Activated T-cell treated with anti-CD3 and anti-CD28 coated beads for 48 hours (primary cell): ENCODE measurements at regions not wholly inside any gene's neighbourhood (a gene's known extent, or its start where the extent isn't known, plus 50 kb on each side); places are given as distances from the start of the nearest gene placed in this dataset.
"Not testable (repeated sequence)": the region's sequence is repeated elsewhere in the genome, so short reads cannot be mapped to it uniquely, and the experiment has no call there.

Source experiments
- DNase-seq: peaks from one replicate; pipeline ENCODE4 v3.0.0-alpha.2; 2020; ENCODE audit warnings: low read depth

DNA sequence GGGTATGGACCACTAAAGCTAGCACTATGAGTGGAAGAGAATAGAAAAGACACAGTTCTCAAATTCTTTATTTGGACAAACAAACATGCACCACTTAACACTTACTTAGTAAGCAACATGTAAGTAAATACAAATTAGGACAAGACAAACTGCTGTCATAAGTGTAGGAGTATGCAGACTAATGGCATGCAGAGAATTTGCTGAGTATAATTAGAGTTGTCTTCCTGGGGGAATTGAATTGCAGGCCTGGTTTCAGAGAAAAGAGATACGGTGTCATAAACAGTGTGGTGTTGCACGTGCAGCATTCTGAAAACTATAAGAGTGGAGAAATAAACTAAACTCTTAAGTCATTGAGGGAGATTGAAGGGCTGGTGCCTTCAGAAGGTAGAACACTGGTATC, 125.2 kb upstream of the EYA4 start:
- DNase-seq, result no peak

GRCh38 chr6:133128191-133128590, 113.0 kb upstream of the EYA4 start:
- DNase-seq, result no peak

DNA sequence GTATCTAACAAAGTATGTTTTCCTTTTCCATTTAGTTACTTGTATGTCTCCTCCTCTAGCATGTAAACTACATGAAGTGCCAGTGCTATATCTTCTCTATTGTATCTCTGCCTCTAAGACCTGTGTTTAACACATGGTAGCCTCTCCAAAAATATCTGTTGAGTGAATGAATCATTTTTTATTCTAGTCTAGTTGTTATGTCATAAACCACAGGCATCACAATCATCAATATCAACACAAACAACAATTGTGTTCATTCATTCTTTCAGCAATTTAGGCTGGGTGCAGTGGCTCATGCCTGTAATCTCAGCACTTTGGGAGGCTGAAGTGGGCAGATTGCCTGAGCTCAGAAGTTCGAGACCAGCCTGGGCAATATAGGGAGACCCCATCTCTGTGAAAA, 111.6 kb upstream of the EYA4 start:
- DNase-seq, result no peak

DNA sequence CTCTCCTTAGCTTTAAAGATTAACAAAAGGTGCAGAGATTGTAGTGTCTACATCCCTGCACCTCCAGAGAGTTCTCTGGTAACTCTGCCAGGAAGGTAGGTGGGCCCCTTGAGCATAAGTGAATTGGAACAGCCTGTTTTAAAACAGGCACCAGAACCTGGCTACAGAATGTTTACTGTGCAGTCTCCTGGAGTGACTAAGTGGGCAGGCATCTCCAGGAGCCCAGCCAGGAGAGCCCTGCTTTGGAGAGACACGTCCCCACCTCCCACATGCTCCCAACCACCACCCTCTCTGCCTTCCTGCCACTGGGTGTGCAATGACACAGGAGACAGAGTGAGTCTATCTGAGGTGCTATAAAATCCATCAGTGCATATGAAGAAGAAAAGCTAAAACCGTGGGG, 110.3 kb upstream of the EYA4 start:
- DNase-seq, result no peak

DNA sequence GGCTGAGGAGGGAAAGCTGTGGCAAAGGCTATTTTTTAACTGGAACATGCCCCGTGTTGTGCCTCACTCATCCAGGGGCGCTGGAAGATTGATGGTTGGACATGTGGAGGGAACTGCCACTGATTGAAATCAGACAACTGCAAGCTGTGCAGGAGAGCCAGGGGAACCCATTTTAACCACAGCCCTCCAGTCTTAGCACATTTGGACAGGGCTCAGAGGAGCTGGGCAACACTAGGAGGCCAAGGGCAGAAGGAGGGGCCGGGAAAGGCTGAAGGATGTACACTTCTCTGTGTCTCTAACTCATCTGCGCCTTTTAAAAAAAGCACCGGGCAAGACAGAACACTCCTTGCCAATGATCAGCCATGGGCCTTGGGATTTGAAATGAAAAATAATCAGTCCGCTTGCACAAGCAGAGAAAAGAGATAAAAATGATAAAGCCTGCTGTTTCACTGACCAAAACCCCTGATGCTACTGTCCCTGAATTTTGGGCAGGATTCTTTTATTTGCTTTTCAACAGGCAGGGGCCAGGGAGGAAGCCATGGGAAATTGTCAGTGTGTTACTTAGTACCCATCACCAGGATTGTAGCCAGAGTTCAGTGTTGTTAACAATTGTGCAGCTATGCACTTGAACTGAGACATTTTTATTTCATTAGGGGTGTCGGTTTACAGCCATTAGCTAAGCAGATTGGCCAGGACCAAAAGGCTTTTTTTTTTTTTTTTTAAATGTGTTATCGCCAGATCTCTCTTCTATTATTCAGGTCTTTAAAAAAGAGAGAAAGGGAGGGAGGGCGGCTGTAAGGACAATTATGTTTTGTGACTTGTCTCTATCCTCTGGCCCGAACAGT, 109.3 kb upstream of the EYA4 start:
- DNase-seq, result no peak

DNA sequence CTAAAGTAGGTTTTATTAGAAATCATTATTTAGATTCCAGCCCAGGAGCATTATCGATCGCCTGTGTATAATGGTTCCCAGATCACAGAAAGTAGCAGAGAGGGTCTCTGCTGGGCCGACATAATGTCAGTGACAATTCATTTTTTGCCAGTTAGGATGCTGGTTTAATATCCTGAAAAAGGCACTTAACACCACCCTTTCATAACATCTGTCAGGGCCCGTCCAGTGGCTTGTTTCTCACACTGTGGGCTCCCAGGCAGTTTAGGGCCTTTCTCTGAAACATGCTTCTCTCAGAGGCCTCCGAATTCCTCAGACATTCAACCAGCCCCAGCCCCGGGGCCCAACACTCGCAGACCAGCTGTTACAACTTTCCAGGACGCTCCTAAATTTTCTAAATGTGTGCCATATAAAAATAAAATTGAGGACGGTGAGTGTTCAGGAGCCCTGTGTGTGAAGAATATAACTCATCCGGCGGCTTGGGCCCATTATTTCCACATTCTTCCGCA, 108.6 kb upstream of the EYA4 start:
- no peak for DNase-seq

DNA sequence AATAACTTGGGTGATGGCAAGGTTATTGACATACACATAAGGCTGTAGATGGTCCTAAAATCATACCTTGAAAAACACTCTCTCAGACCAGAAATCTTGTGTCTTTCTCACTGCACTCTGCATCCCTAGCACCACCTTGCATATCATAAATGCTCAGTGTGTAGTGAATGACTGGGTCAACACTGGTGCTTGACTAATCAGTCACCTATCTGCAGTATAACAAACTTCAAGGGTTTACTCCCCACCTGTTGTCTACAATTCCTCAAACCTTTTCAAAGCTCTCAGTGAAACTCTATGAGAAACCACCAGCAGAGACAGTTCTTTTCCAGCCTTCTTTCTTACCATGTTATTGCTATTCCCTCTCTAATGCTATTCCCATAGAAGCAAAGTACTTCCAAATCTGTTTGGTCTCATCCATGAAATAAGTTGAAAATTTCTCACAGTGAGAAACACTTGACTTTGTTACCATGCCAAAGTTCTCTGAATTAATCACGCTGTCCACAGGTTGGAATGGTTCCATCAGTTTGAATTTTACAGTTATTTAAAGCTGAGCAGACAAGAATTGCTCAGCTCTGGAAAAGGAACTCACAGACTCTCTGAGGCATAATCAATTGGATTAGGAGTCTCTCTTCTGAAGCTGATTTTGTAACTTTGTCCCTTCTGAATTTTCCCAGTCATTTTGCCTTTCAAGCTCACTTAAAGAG, 104.8 kb upstream of the EYA4 start:
- no peak for DNase-seq

DNA sequence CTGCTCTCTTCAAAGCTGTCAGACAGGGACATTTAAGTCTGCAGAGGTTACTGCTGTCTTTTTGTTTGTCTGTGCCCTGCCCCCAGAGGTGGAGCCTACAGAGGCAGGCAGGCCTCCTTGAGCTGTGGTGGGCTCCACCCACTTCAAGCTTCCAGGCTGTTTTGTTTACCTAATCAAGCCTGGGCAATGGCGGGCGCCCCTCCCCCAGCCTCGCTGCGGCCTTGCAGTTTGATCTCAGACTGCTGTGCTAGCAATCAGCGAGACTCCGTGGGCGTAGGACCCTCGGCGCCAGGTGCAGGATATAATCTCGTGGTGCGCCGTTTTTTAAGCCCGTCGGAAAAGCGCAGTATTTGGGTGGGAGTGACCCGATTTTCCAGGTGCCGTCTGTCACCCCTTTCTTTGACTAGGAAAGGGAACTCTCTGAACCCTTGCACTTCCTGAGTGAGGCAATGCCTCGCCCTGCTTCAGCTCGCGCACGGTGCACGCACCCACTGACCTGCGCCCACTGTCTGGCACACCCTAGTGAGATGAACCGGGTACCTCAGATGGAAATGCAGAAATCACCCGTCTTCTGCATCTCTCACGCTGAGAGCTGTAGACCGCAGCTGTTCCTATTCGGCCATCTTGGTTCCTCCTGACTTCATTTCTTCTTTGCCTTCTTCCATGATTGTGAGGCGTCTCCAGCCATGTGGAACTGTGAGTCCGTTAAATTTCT, 93.5 kb upstream of the EYA4 start:
- not testable (repeated sequence) for DNase-seq

- no peak for DNase-seq
These were observed 84.5 kb upstream of the EYA4 start for GRCh38 chr6:133156689-133157088.

DNA sequence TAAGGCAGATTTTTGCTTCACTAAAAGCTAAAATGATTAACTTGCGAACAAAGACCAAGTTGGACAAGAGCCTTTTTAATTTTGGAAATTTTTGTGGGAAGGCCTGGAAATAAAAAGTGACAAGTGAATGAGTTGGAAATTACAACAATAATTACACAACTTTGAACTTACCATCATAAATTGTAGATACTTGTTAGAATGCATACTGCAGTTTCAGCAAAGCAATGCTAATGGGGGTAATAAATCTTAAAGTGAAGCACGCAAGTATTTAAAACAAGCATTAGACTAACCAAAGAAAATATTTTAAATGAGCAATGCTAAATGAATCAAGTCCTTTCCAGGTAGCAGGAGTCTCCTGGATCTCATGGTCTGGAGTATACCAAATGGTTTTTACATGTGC, 83.2 kb upstream of the EYA4 start:
- DNase-seq, result no peak

DNA sequence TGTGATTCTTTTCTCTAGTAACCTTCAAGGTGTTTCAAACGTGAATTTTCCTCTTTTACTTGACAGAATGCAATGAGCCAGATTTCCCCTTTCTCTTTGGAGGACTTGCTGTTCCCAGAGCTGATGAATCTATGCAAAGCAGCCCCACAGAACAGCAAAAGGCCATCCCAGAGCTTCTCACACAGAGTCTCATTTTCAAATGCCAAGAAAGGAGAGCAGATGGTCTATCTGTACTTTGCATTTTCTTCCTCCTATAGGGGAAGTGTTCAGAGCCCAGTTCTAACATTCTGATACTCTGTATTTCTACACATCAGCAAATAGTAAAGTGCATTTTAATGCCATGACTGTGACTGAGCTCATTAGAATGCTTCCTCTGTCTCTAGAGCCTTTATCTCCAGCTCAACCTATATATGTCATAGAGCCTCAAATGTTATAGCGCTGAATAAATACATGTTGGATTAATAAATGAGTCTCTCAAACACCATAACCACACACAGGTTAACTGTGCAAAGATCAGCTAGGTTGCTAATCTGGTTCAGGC, 81.8 kb upstream of the EYA4 start:
- no peak for DNase-seq

DNA sequence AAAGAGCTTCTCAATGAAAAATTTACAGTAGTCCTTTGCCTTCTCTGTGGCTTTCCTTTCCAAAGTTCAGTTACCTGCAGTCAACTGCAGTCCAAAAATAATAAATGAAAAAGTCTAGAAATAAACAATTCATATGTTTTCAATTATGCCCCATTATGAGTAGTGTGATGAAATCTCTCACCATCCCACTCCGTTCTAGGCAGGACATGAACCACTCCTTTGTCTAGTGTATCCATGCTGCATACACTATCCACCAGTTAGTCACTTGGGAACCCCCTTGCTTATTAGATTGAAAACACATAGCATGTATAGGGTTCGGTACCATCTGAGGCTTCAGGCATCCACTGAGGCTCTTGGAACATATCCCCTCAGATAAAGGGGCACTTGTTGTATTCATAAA, 80.6 kb upstream of the EYA4 start:
- no peak for DNase-seq

DNA sequence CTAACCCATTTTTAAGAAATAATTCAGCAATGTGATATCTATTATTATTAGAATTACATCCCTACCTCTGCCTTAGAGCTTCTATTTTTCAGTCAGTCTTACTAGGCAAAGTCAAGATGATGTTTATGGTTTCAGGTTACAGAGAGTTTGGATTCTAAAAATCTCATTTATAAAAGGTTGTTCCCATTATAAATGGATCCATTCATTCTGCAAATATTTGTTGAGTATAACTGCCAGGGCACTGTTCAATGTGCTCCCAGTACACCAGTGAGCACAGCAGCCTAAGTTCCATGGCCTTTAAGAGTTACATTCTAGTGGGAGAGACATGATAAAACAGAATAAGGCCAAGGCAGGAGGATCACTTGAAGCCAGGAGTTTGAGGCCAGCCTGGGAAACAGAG, 75.9 kb upstream of the EYA4 start:
- DNase-seq, result no peak

DNA sequence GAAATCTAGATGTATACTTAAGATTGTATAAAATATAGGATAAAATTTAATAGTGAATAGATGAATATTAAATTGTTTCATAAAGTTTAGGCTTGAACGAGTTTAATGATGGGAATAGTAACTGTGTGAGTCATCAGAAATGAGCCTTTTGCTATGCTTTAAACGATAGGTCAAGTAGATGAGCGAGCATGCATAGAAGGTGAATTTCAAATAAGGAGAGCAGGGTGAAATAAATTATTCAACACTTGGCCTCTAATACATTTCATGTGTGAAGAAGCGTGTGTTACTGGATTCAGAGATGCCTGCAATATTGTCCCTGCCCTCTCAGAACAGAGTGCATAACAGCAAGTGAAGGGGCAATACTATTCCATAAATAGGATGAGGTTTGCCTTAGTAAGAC, 74.4 kb upstream of the EYA4 start:
- DNase-seq, result no peak

DNA sequence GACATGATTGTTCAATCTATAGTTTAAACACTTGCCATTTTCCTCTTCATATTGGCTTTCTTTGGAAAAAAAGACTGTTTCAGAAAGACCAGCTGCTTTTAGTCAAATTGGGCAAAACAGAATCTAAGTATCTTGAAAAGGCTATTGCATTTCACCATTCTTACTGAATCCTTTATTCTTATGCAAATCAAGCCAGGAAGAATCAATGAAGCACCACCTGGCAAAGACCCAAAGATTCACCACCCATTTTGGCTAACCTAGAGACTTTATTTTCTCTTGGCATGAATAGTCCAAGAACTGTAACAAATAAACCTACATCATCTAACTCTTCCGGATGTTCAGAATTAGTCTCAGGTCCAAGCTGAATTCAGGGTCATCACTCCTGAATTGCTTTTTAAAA, 71.3 kb upstream of the EYA4 start:
- no peak for DNase-seq

DNA sequence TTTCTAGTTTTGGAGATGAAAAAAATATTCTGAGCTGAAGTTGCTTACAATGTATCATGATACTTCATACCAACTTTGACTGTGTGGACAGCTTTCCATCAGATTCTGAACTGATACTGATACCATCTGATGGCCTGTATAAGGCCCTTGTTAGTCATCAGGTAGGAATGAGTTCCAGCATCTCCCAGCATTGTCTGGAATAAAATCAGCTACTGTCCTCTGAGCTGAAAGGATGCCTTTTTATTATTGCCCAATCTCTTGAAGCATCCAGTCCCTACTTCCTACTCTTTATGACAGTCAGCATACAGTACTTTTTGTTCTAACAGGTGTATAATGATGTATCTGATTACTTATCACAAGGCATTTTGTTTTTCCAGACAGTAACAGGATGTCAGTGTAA, 70.6 kb upstream of the EYA4 start:
- no peak for DNase-seq

- DNase-seq, result no peak
These were observed 69.1 kb upstream of the EYA4 start for GRCh38 chr6:133171989-133172604.

DNA sequence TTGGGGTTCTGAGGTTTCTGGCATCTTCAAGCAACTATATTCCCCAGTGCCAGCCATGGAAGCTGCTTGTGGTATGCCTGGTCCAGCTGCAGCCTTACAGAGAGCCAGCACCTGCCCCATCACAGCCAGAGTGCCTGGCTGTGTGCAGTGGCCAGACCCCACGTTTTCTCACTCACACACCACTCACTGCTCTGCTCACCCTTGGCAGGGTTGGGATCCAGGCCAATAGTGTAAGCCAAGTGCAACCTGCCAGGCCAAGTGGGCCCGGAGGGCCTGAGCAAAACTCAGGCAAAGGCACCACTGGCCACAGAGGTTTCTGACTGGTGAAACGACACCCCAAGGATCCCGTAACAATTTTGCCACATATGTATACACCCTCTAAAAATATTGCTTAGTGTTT, 67.9 kb upstream of the EYA4 start:
- no peak for DNase-seq

- no peak for DNase-seq
These were observed 61.7 kb upstream of the EYA4 start for GRCh38 chr6:133179481-133179880.

DNA sequence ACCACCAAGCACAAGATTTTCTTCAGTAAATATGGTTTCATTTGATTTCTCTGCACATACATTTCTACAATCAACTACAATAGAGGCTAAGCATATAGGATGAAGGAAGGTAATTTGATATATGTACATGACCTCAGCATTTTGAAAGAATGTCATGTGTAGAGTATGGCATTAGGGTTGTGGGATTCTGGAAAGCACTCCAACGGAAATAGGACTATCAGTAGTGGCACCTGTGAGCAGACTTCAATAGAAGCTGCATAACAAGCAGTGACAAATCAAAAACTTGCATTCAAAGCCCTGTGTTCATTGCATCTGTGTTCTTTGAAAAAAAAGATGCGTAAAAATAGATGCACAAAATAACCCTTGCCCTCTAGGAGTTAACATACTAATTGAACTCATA, 57.5 kb upstream of the EYA4 start:
- DNase-seq, result no peak

DNA sequence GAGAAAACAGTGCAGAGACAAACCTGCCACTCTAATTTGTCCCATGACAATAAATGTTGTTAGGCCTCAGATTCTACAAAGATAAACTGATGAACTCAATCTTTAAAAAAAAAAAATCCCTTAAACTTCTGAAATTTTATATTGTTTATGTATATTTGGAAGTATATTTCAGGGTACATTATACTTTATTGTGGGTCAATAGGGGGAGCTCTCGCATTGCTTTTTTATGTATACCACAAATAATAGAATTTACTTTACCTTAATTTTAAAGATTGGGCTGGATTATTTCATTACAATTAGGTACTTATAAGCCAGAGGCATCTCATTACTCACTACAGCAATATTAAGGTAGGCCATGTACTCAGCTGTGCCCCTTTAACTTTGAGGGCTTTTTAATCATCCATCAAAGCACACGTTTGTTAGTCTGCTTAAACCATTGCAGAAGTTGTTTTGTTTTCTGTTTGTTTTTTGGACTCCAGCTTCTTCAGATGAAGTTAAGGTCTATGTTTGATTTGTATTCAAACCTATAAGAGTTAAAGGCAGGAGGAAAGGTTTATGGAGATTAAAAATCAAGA, 56.3 kb upstream of the EYA4 start:
- DNase-seq, result no peak

DNA sequence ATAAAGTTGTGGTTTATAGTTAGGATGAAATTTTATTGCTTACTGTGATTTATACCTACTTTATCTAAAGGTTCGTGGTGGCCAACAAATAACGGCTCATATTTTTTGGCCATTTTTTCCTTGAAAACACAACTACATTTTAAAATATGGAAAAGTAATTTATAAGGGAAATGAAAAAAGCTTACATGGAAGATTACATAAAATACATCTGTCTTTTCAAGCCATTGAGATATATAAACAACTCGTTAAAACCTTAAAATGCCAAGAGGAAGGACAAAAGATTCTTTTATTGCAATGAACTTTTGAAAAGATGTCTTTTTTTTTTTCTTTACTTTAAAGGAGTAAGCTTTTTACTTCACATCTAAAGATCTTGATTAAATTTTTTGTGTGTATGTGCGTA, 55.4 kb upstream of the EYA4 start:
- DNase-seq, result no peak
